ENCODE measurements at regions not wholly inside any gene's neighbourhood (a gene's known extent, or its start where the extent isn't known, plus 50 kb on each side); places are given as distances from the start of the nearest gene placed in this dataset.

- no peak for DNase-seq (ENCODE audit: low read depth in 2 of 2)
These were observed 216.2 kb upstream of the ARHGAP20 start for GRCh38 chr11:110928391-110928790.

- no peak for DNase-seq (ENCODE audit: low read depth in 2 of 2)
These were observed 209.7 kb upstream of the ARHGAP20 start for GRCh38 chr11:110921742-110922521.

GRCh38 chr11:110919241-110919922 lies 207.1 kb upstream of the ARHGAP20 start:
- no peak for DNase-seq (ENCODE audit: low read depth in 2 of 2)

- DNase-seq (ENCODE audit: low read depth in 2 of 2) = no peak
These were observed 206.1 kb upstream of the ARHGAP20 start for GRCh38 chr11:110918351-110918750.

- DNase-seq (ENCODE audit: low read depth in 2 of 2) = no peak
These were observed 200.2 kb upstream of the ARHGAP20 start for GRCh38 chr11:110912437-110912836.

- no peak for DNase-seq (ENCODE audit: low read depth in 2 of 2)
These were observed 198.1 kb upstream of the ARHGAP20 start for GRCh38 chr11:110910384-110910783.

GRCh38 chr11:110909336-110909735 lies 197.1 kb upstream of the ARHGAP20 start:
- DNase-seq (ENCODE audit: low read depth in 2 of 2) = no peak

- no peak for DNase-seq (ENCODE audit: low read depth in 2 of 2)
These were observed 196.3 kb upstream of the ARHGAP20 start for GRCh38 chr11:110908401-110909105.

- DNase-seq (ENCODE audit: low read depth in 2 of 2) = no peak
These were observed 195.4 kb upstream of the ARHGAP20 start for GRCh38 chr11:110907629-110908028.

- no peak for DNase-seq (ENCODE audit: low read depth in 2 of 2)
These were observed 191.6 kb upstream of the ARHGAP20 start for GRCh38 chr11:110903830-110904229.

- no peak for DNase-seq (ENCODE audit: low read depth in 2 of 2)
These were observed 191.1 kb upstream of the ARHGAP20 start for GRCh38 chr11:110903378-110903777.

- DNase-seq (ENCODE audit: low read depth in 2 of 2) = no peak
These were observed 189.2 kb upstream of the ARHGAP20 start for GRCh38 chr11:110901441-110901840.

- DNase-seq (ENCODE audit: low read depth in 2 of 2) = no peak
These were observed 188.2 kb upstream of the ARHGAP20 start for GRCh38 chr11:110900426-110900825.

GRCh38 chr11:110897035-110897434 lies 184.8 kb upstream of the ARHGAP20 start:
- DNase-seq (ENCODE audit: low read depth in 2 of 2) = no peak

GRCh38 chr11:110896358-110896757 lies 184.1 kb upstream of the ARHGAP20 start:
- DNase-seq (ENCODE audit: low read depth in 2 of 2) = no peak

GRCh38 chr11:110894224-110894623 lies 182.0 kb upstream of the ARHGAP20 start:
- no peak for DNase-seq (ENCODE audit: low read depth in 2 of 2)

GRCh38 chr11:110892741-110893285 lies 180.6 kb upstream of the ARHGAP20 start:
- no peak for DNase-seq (ENCODE audit: low read depth in 2 of 2)

- no peak for DNase-seq (ENCODE audit: low read depth in 2 of 2)
These were observed 179.2 kb upstream of the ARHGAP20 start for GRCh38 chr11:110891411-110891810.

GRCh38 chr11:110890995-110891394 lies 178.8 kb upstream of the ARHGAP20 start:
- DNase-seq (ENCODE audit: low read depth in 2 of 2) = no peak

- no peak for DNase-seq (ENCODE audit: low read depth in 2 of 2)
These were observed 174.2 kb upstream of the ARHGAP20 start for GRCh38 chr11:110886288-110886970.

- DNase-seq (ENCODE audit: low read depth in 2 of 2) = no peak
These were observed 171.0 kb upstream of the ARHGAP20 start for GRCh38 chr11:110883256-110883655.

- DNase-seq (ENCODE audit: low read depth in 2 of 2) = no peak
These were observed 166.3 kb upstream of the ARHGAP20 start for GRCh38 chr11:110878513-110878912.
